Peyer's patch (tissue), 4 donors: ENCODE measurements at regions not wholly inside any gene's neighbourhood (a gene's known extent, or its start where the extent isn't known, plus 50 kb on each side); places are given as distances from the start of the nearest gene placed in this dataset.

Experiments
- DNase-seq, 3 donors: peaks; one replicate each; pipeline ENCODE4 v3.0.0-alpha.2; 2017 to 2019
- H3K27ac ChIP-seq, 4 donors: fragments of 200-600 bp; sonication (generic); one replicate each; pipeline ENCODE4 v1.5.1; 2016 to 2019
- H3K27me3 ChIP-seq, 2 donors: fragments of 200-600 bp; sonication (generic); one replicate each; pipeline ENCODE4 v1.5.1; 2019
- H3K36me3 ChIP-seq, 3 donors: fragments of 200-600 bp; sonication (generic); one replicate each; pipeline ENCODE4 v1.5.1; 2016 to 2019
- H3K4me1 ChIP-seq, 4 donors: fragments of 200-600 bp; sonication (generic); one replicate each; pipeline ENCODE4 v1.5.1; 2016 to 2019
- H3K4me3 ChIP-seq, 4 donors: fragments of 200-600 bp; sonication (generic); 1 replicate in 3 of 4; 2 replicates in 1 of 4; pipeline ENCODE4 v1.5.1; 2016 to 2019; ENCODE audit warnings: mild to moderate bottlenecking in 1 of 4
- H3K9me3 ChIP-seq, 4 donors: fragments of 200-600 bp; sonication (generic); one replicate each; pipeline ENCODE4 v1.5.1; 2016 to 2019; ENCODE audit warnings: mild to moderate bottlenecking in 1 of 4
- POLR2A ChIP-seq, 2 donors: fragments of 450-650 bp; IDR thresholded peaks; one replicate each; pipeline ENCODE4 v1.5.1; 2017; ENCODE audit warnings: antibody characterized with exemption in 2 of 2, mild to moderate bottlenecking in 2 of 2, moderate library complexity in 2 of 2
- TF ChIP-seq, protein P1 (sequence below), 6 experiments: fragments of 450-650 bp in 4 of 6; fragments of 200-600 bp in 2 of 6; sonication (generic) in 1 of 6; IDR thresholded peaks; one replicate each; pipeline ENCODE4 v1.5.1; 2017 to 2019; ENCODE audit warnings: antibody characterized with exemption in 6 of 6, mild to moderate bottlenecking in 3 of 6, moderate library complexity in 1 of 6

DNA sequence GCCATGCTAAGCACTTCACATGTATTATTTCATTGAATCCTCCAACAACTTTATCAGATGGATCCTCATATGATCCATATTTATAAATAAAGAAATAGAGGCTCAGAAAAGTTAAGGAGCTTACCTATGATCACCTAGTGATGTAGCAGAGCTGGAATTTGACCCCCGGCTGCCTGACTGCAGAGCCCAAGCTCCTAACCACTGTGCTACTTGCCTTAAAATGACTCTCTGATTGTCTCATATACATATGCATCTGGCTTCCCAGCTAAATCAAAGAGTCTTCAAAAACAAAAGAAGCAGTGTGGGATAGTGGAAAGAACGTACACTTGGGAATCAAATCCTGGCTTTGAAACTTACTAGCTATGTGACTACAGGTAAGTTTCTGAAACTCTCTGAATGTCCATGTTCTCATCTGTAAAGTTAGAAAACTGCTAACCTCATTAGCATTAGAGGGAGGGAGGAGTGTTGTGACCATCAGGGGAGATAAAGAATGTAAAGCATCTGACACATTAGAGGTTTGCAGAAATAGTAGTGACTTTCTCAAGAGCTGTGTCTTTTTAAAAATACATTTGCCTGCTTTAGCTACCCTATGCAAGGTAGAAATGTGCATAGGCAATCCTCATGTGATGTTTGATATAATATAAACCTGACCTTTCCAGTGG is 67.2 kb upstream of the BARHL2 start:
- Histone ChIP-seq H3K4me1 (no peaks in the 10 kb centered on the region), H3K27me3 (no peaks in the 10 kb centered on the region), H3K36me3 (no peaks in the 10 kb centered on the region), H3K9me3 (no peaks in the 10 kb centered on the region), H3K27ac (no peak overlapping the region), H3K4me3 (no peak overlapping the region)
- DNase-seq = no peak
- TF ChIP-seq, protein P1, sequence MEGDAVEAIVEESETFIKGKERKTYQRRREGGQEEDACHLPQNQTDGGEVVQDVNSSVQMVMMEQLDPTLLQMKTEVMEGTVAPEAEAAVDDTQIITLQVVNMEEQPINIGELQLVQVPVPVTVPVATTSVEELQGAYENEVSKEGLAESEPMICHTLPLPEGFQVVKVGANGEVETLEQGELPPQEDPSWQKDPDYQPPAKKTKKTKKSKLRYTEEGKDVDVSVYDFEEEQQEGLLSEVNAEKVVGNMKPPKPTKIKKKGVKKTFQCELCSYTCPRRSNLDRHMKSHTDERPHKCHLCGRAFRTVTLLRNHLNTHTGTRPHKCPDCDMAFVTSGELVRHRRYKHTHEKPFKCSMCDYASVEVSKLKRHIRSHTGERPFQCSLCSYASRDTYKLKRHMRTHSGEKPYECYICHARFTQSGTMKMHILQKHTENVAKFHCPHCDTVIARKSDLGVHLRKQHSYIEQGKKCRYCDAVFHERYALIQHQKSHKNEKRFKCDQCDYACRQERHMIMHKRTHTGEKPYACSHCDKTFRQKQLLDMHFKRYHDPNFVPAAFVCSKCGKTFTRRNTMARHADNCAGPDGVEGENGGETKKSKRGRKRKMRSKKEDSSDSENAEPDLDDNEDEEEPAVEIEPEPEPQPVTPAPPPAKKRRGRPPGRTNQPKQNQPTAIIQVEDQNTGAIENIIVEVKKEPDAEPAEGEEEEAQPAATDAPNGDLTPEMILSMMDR (IDR thresholded peaks at IDR 0.05) = no peak
- no peak for TF ChIP-seq POLR2A (IDR thresholded peaks at IDR 0.05)

DNA sequence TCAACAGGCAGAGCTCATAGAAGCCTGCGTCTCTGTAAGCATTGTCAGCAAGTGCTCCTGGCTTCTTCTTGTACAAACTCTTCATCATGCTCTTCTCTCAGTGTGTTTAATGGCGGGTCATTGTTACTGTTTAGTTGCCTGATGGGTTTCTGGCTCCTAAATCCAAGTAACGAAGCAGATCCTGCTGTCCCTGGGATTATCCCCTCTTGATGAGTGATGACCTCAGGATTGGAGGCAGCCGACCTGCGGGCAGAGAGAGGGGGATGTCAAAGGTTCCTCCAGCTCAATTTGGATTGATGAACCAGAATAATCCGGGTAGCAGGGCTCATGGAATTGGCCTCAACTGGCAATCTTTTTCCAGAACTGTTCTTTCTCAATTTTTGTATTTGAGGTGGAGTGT is 66.1 kb upstream of the BARHL2 start:
- TF ChIP-seq, protein P1 (IDR thresholded peaks at IDR 0.05) = no peak
- TF ChIP-seq POLR2A (IDR thresholded peaks at IDR 0.05) = no peak
- H3K27ac ChIP-seq = no peak overlapping the region
- H3K4me3 ChIP-seq = no peak overlapping the region
- H3K4me1 ChIP-seq = no peaks in the 10 kb centered on the region
- H3K9me3 ChIP-seq = no peaks in the 10 kb centered on the region
- H3K27me3 ChIP-seq = no peaks in the 10 kb centered on the region
- no peaks in the 10 kb centered on the region for H3K36me3 ChIP-seq
- DNase-seq = no peak

DNA sequence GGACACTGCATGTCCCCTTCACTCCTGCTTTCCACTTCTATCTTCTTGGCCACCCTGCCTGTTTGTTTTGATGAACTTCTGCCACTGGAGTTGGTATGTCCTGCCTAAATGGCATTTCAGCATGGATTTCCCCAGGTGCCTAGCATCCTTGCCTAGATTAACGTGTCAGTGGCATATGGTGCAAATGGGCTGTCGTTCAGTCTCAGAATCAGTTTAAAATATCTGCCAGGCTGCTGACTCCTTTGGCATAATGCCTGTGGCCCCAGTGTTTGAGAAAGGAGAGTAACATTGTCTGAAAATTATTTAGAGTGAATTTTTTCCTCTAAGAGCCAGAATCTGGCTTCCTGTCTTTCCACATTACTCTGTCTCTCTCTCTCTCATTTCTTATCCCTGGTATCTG is 64.9 kb upstream of the BARHL2 start:
- H3K9me3 ChIP-seq = no peaks in the 10 kb centered on the region
- no peak for DNase-seq
- H3K27me3 ChIP-seq = no peaks in the 10 kb centered on the region
- TF ChIP-seq, protein P1 (IDR thresholded peaks at IDR 0.05) = no peak
- TF ChIP-seq POLR2A (IDR thresholded peaks at IDR 0.05) = no peak
- no peaks in the 10 kb centered on the region for H3K36me3 ChIP-seq
- H3K4me3 ChIP-seq = no peak overlapping the region
- H3K4me1 ChIP-seq = no peaks in the 10 kb centered on the region
- H3K27ac ChIP-seq = no peak overlapping the region

DNA sequence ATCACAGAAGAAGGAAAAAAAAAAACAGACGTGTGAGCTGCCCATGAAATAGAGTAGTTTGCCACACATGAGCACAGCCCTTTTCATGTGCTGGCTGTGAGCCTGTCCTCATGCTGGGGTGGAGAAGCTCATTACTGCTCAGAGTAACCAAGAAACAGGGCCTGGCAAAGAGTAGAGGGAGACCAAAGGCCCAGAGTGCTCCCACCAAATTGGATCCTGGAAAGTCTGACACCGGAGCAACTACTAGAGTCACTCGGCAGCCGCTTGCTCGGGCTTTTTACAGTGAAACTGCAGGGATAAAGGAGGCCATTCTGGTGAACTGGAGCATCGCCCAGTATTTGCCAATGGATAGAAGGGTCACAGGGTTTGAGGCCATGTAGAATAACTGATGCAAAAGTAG is 64.4 kb upstream of the BARHL2 start:
- Histone ChIP-seq H3K27ac (no peak overlapping the region), H3K27me3 (no peaks in the 10 kb centered on the region), H3K4me3 (no peak overlapping the region), H3K4me1 (no peaks in the 10 kb centered on the region), H3K36me3 (no peaks in the 10 kb centered on the region), H3K9me3 (no peaks in the 10 kb centered on the region)
- no peak for DNase-seq
- TF ChIP-seq, protein P1 (IDR thresholded peaks at IDR 0.05) = no peak
- no peak for TF ChIP-seq POLR2A (IDR thresholded peaks at IDR 0.05)

DNA sequence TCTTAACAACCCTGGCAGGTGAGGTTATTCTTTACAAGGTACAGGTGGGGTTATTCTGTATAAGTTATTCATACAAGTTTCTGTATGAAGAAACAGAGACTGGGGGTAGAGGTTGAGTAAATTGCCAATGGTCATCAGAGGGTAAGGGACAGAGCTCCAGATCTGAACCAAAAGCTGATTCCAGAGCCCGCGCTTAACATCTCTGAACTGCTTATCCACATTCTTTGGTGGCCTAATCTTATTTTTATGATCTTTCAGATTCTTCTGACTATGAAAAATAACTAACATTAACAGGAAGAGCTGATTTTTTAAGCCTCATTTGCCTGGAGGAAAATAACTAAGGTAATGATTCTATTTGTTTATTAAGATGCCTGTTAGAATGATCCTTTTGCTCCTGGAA is 63.9 kb upstream of the BARHL2 start:
- Histone ChIP-seq H3K9me3 (no peaks in the 10 kb centered on the region), H3K4me3 (no peak overlapping the region), H3K4me1 (no peaks in the 10 kb centered on the region), H3K27me3 (no peaks in the 10 kb centered on the region), H3K36me3 (no peaks in the 10 kb centered on the region), H3K27ac (no peak overlapping the region)
- TF ChIP-seq POLR2A (IDR thresholded peaks at IDR 0.05) = no peak
- TF ChIP-seq, protein P1 (IDR thresholded peaks at IDR 0.05) = no peak
- DNase-seq = no peak

DNA sequence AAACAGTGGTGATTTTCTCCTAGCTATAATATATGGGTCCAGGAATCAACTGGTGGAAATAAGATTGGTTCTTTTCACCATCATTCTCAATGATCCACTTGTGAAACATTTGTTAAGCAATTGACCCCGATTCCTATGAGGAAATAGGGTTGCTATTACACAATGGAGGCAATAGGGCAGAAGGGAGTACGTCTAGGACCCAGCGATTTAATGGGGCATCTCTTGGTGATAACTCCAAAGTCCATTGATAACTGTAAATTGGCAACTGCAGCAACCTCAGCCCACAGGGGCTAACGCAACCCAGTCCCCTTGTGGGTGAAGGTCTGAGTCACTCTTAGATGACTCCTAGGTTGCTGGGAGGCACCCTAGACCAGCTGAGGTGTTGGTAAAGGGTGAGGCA is 62.5 kb upstream of the BARHL2 start:
- TF ChIP-seq, protein P1 (IDR thresholded peaks at IDR 0.05) = no peak
- no peak for TF ChIP-seq POLR2A (IDR thresholded peaks at IDR 0.05)
- Histone ChIP-seq H3K4me1 (no peaks in the 10 kb centered on the region), H3K27ac (no peak overlapping the region), H3K27me3 (no peaks in the 10 kb centered on the region), H3K4me3 (no peak overlapping the region), H3K36me3 (no peaks in the 10 kb centered on the region), H3K9me3 (no peaks in the 10 kb centered on the region)
- DNase-seq = no peak
